ENCODE measurements at regions not wholly inside any gene's neighbourhood (a gene's known extent, or its start where the extent isn't known, plus 50 kb on each side); places are given as distances from the start of the nearest gene placed in this dataset.

GRCh38 chr12:91851741-91852477, 293.7 kb downstream of the BTG1 start:
- TF ChIP-seq CTCF (IDR thresholded peaks at IDR 0.05; ENCODE audit: low read depth, low read length): no peak
- no peak for TF ChIP-seq EZH2phosphoT487 (IDR thresholded peaks at IDR 0.05; ENCODE audit: low read depth)

Data from OCI-LY3 (cell line).